K562 (cell line): ENCODE measurements at regions not wholly inside any gene's neighbourhood (a gene's known extent, or its start where the extent isn't known, plus 50 kb on each side); places are given as distances from the start of the nearest gene placed in this dataset.

Source experiments
- ATAC-seq: fragments of 200-7000 bp; cut with Tn5 transposase; 3 replicates; pipeline ENCODE4 v1.9.1; 2020; ENCODE audit warnings: moderate library complexity
- BruUV-seq: library from RNA; stranded (reverse); fragments of 400-500 nt; replicated peaks from 2 replicates; lab custom pipeline; 2021; lab: Mats Ljungman, UMichigan
- CTCF ChIA-PET: fragments of 300-600 bp; formaldehyde crosslinking; extraction: SDS; loops from one replicate; lab custom pipeline; 2021; ENCODE audit warnings: low intra/inter-chr PET ratio; lab: Yijun Ruan, JAX
- POLR2A ChIA-PET: fragments of 300-600, 350-650 bp; sonication (Branson Sonifier 250); formaldehyde crosslinking; extraction: SDS; loops from one replicate; lab custom pipeline; 2021; ENCODE audit warnings: antibody characterized with exemption, inconsistent platforms; lab: Yijun Ruan, JAX
- DNase-seq, 4 experiments: peaks; one replicate each; pipeline versions ENCODE4 v3.0.0 to v3.0.0-alpha.2; 2011 to 2018; ENCODE audit warnings: low spot score in 3 of 4, mixed read lengths in 3 of 4; ENCODE audit errors: extremely low read depth in 1 of 4
- FAIRE-seq: peaks from 2 replicates; lab custom pipeline; 2011; peaks lifted over from hg19 to GRCh38; lab: Jason Lieb, UNC
- H2AFZ ChIP-seq: 2 replicates; pipeline ENCODE4 v1.6.0; 2011; ENCODE audit warnings: low read depth, low read length, control low read depth, inconsistent platforms
- H3K27ac ChIP-seq: fragments of 200-600 bp; 3 replicates; pipeline ENCODE4 v1.8.0; 2011; ENCODE audit warnings: low read depth, mild to moderate bottlenecking, control low read depth, inconsistent platforms, low read length, moderate library complexity, mixed read lengths; ENCODE audit errors: extremely low read depth
- H3K27me3 ChIP-seq, 2 experiments: fragments of 300-600 bp in 1 of 2; 2 replicates in 1 of 2; 3 replicates in 1 of 2; pipeline versions ENCODE4 v1.6.0 to v1.8.0; 2011; ENCODE audit warnings: inconsistent platforms in 2 of 2, low read length in 2 of 2, mild to moderate bottlenecking in 1 of 2, mixed read lengths in 1 of 2, moderate library complexity in 1 of 2; ENCODE audit not compliant: control insufficient read depth in 2 of 2, insufficient read depth in 2 of 2
- H3K36me3 ChIP-seq: fragments of 300-600 bp; 3 replicates; pipeline ENCODE4 v1.8.0; 2011; ENCODE audit warnings: mild to moderate bottlenecking, low read length, inconsistent platforms; ENCODE audit not compliant: control insufficient read depth, insufficient read depth
- H3K4me1 ChIP-seq, 2 experiments: fragments of 200-600 bp in 1 of 2; replicated peaks in 1 of 2; 2 replicates in 1 of 2; 3 replicates in 1 of 2; pipeline versions ENCODE4 v1.5.1 to v1.8.0; 2011; ENCODE audit warnings: inconsistent platforms in 2 of 2, low read length in 2 of 2, mild to moderate bottlenecking in 1 of 2, mixed read lengths in 1 of 2, moderate library complexity in 1 of 2; ENCODE audit not compliant: control insufficient read depth in 2 of 2, insufficient read depth in 2 of 2
- H3K4me2 ChIP-seq: 2 replicates; pipeline ENCODE4 v1.6.1; 2011; ENCODE audit warnings: low read length, control low read depth, inconsistent platforms, mixed read lengths; ENCODE audit not compliant: insufficient read depth
- H3K4me3 ChIP-seq: fragments of 200-600 bp; sonication (generic), shearing (Covaris generic); 2 replicates; pipeline ENCODE4 v1.5.1; 2016; ENCODE audit warnings: control low read depth, inconsistent platforms
- H3K79me2 ChIP-seq: fragments of 200-600 bp; 3 replicates; pipeline ENCODE4 v1.8.0; 2011; ENCODE audit warnings: low read length, inconsistent platforms; ENCODE audit not compliant: control insufficient read depth, insufficient read depth
- H3K9ac ChIP-seq, 2 experiments: 2 replicates each; pipeline versions ENCODE4 v1.6.0 to v1.6.1; 2011; ENCODE audit warnings: low read depth in 2 of 2, low read length in 2 of 2, control low read depth in 1 of 2, inconsistent platforms in 1 of 2, mild to moderate bottlenecking in 1 of 2, mixed read lengths in 1 of 2; ENCODE audit not compliant: insufficient read depth in 1 of 2
- H3K9me1 ChIP-seq: one replicate; pipeline ENCODE4 v1.6.0; 2011; ENCODE audit warnings: inconsistent platforms, mild to moderate bottlenecking, low read length, moderate library complexity; ENCODE audit not compliant: control insufficient read depth, insufficient read depth
- H3K9me3 ChIP-seq: replicated peaks from 2 replicates; pipeline ENCODE4 v1.5.1; 2011; ENCODE audit warnings: low read depth, low read length, inconsistent platforms; ENCODE audit not compliant: control insufficient read depth, insufficient read depth
- H4K20me1 ChIP-seq: replicated peaks from 2 replicates; pipeline ENCODE4 v1.6.1; 2011; ENCODE audit warnings: low read length, inconsistent platforms, mixed read lengths; ENCODE audit not compliant: control insufficient read depth, insufficient read depth
- BRCA1 ChIP-seq, 2 experiments: fragments of 450-650 bp in 1 of 2; sonication (generic) in 1 of 2; formaldehyde crosslinking in 1 of 2; IDR thresholded peaks; 2 replicates each; pipeline versions ENCODE4 v1.5.0 to v1.6.1; 2017 to 2020; ENCODE audit warnings: mild to moderate bottlenecking in 1 of 2, missing genetic modification reagents in 1 of 2
- CBX3 ChIP-seq, 2 experiments: IDR thresholded peaks; 1 replicate in 1 of 2; 2 replicates in 1 of 2; pipeline ENCODE4 v1.6.1; 2012; ENCODE audit warnings: inconsistent platforms in 2 of 2, low read length in 2 of 2, borderline replicate concordance in 1 of 2, control low read depth in 1 of 2
- CHD1 ChIP-seq: fragments of 200-600 bp; sonication (generic); IDR thresholded peaks from one replicate; pipeline ENCODE4 v1.6.1; 2012; ENCODE audit warnings: mild to moderate bottlenecking, moderate library complexity, low read length, inconsistent platforms
- HMG20B ChIP-seq: fragments of 250-450 bp; sonication (Bioruptor Pico); IDR thresholded peaks from 2 replicates; pipeline ENCODE4 v1.5.0; 2021; ENCODE audit warnings: mild to moderate bottlenecking
- NFIX ChIP-seq: fragments of 250-450 bp; sonication (Bioruptor Pico); IDR thresholded peaks from 2 replicates; pipeline ENCODE4 v1.4.0; 2020; ENCODE audit warnings: low read depth, mild to moderate bottlenecking, moderate library complexity
- NR1H2 ChIP-seq: sonication (generic); formaldehyde crosslinking; IDR thresholded peaks from 2 replicates; pipeline ENCODE4 v1.4.0; 2020; ENCODE audit warnings: mild to moderate bottlenecking, missing genetic modification reagents
- SNIP1 ChIP-seq: fragments of 450-650 bp; IDR thresholded peaks from 2 replicates; pipeline ENCODE4 v1.7.1; 2017; ENCODE audit warnings: low read depth, mild to moderate bottlenecking
- SP2 ChIP-seq: IDR thresholded peaks from 2 replicates; pipeline ENCODE4 v1.6.1; 2011; ENCODE audit warnings: mild to moderate bottlenecking, low read depth, low read length, moderate library complexity; ENCODE audit not compliant: poor library complexity, severe bottlenecking; ENCODE audit errors: extremely low read depth
- TCFL5 ChIP-seq: fragments of 250-450 bp; sonication (Bioruptor Pico); conservative IDR thresholded peaks from 2 replicates; pipeline ENCODE4 v1.6.1; 2021; ENCODE audit warnings: mild to moderate bottlenecking, moderate library complexity, matching md5 sums
- ZEB2 ChIP-seq: fragments of 450-650 bp; IDR thresholded peaks from 2 replicates; pipeline ENCODE4 v1.6.1; 2016
- ZFX ChIP-seq: sonication (generic); formaldehyde crosslinking; IDR thresholded peaks from 2 replicates; pipeline ENCODE4 v1.8.0; 2022; ENCODE audit warnings: mild to moderate bottlenecking, missing genetic modification reagents, moderate library complexity
- ZNF584 ChIP-seq: fragments of 200-800 bp; sonication (Bioruptor generic); IDR thresholded peaks from 2 replicates; pipeline ENCODE4 v1.6.1; 2016; ENCODE audit warnings: low read depth, mild to moderate bottlenecking, missing genetic modification characterization, missing compliant biosample characterization
- ZNF830 ChIP-seq: fragments of 250-450 bp; sonication (Bioruptor Pico); IDR thresholded peaks from 2 replicates; pipeline ENCODE4 v1.5.0; 2021; ENCODE audit warnings: mild to moderate bottlenecking
- WGBS: fragments of 100-300 bp; shearing (Covaris generic); methylation state at CpG from one replicate; pipeline ENCODE4 v1.1.6; 2016; ENCODE audit warnings: low coverage, mixed read lengths; ENCODE audit not compliant: insufficient coverage; ENCODE audit errors: missing lambda C conversion rate; 5-methylcytosine and 5-hydroxymethylcytosine counted together
- in situ Hi-C: fragments of 300-500 bp; cut with MboI; formaldehyde crosslinking; loops from 4 replicates; pipeline ENCODE4 v1.15.0; 2018; ENCODE audit warnings: inconsistent platforms, mixed read lengths
- intact Hi-C: fragments of 100-400 bp; cut with micrococcal nuclease; formaldehyde crosslinking; loops from 2 replicates; pipeline ENCODE4 v1.14.2; 2022
- TF ChIP-seq, protein P1 (sequence below): IDR thresholded peaks from 3 replicates; pipeline ENCODE4 v1.6.1; 2011; ENCODE audit warnings: borderline replicate concordance, mild to moderate bottlenecking, moderate library complexity; ENCODE audit not compliant: insufficient read length; ENCODE audit errors: extremely low read depth
- TF ChIP-seq, protein P2 (sequence below): fragments of 450-650 bp; IDR thresholded peaks from 2 replicates; pipeline ENCODE4 v1.6.1; 2016; ENCODE audit warnings: antibody characterized with exemption

DNA sequence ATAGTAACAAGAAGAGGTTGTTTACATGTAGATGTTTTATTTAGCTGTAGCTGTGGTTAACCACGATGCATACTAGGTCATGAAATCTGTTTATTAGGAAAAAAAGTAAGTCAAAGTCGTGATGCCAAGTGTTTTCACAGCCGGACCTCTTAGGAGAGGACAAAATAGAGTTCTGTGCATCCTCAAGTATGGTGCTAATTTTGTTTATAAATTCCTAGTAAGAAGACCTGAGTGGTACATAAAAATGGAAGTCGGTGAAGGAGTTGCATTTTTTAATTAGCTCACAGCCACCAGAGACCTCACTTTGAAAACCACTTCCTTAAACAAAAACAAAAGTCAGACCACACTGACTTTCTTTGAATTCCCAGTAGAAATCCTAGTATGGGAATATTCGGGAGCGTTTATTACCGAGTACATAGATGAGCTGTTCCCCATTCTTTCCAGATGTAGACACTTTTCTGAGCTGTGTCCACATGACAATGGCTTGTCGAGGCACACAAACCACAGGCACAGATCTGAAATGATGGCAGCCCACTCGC lies 143.6 kb upstream of the UBE2E1 start:
- Histone ChIP-seq H3K4me1 (no peaks in the 10 kb centered on the region), H4K20me1 (no peaks in the 10 kb centered on the region), H3K9me1 (no peaks in the 10 kb centered on the region), H3K27me3 (peaks cover 0 to 4% of the 10 kb centered on the region in 2 experiments; a peak in 2 of 5 replicates), H3K4me3 (no peak overlapping the region), H3K9me3 (no peaks in the 10 kb centered on the region), H3K9ac (no peak overlapping the region), H3K36me3 (no peaks in the 10 kb centered on the region), H3K4me2 (no peak overlapping the region), H2AFZ (no peak overlapping the region), H3K27ac (no peak overlapping the region), H3K79me2 (no peaks in the 10 kb centered on the region)
- no peak for DNase-seq
- ChIA-PET POLR2A (interaction anchor here (1.4 to 1.5 kb wide), 2 partner anchors 24 to 59 kb away, joined by 4 read pairs; no protein-coding TSS in a partner anchor), CTCF (no interaction called here)
- FAIRE-seq, result no peak
- no TSS peak for BruUV-seq
- TF ChIP-seq BRCA1 (IDR thresholded peaks at IDR 0.05) (no peak), BRCA1 (CRISPR knock-in tag; IDR thresholded peaks at IDR 0.05) (no peak), CBX3 (IDR thresholded peaks at IDR 0.05; ENCODE audit: borderline replicate concordance in 1 of 2, low read length in 2 of 2) (no peak), ZNF830 (CRISPR knock-in tag) (no peak), ZEB2 (no peak), SNIP1 (no peak), NR1H2 (CRISPR knock-in tag) (no peak), TCFL5 (CRISPR knock-in tag) (no peak), CHD1 (no peak), HMG20B (CRISPR knock-in tag) (no peak), ZNF584 (CRISPR knock-in tag) (no peak), ZFX (CRISPR knock-in tag) (no peak), NFIX (no peak), SP2 (no peak)
- TF ChIP-seq, protein P1, sequence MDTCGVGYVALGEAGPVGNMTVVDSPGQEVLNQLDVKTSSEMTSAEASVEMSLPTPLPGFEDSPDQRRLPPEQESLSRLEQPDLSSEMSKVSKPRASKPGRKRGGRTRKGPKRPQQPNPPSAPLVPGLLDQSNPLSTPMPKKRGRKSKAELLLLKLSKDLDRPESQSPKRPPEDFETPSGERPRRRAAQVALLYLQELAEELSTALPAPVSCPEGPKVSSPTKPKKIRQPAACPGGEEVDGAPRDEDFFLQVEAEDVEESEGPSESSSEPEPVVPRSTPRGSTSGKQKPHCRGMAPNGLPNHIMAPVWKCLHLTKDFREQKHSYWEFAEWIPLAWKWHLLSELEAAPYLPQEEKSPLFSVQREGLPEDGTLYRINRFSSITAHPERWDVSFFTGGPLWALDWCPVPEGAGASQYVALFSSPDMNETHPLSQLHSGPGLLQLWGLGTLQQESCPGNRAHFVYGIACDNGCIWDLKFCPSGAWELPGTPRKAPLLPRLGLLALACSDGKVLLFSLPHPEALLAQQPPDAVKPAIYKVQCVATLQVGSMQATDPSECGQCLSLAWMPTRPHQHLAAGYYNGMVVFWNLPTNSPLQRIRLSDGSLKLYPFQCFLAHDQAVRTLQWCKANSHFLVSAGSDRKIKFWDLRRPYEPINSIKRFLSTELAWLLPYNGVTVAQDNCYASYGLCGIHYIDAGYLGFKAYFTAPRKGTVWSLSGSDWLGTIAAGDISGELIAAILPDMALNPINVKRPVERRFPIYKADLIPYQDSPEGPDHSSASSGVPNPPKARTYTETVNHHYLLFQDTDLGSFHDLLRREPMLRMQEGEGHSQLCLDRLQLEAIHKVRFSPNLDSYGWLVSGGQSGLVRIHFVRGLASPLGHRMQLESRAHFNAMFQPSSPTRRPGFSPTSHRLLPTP, result no peak
- TF ChIP-seq, protein P2, sequence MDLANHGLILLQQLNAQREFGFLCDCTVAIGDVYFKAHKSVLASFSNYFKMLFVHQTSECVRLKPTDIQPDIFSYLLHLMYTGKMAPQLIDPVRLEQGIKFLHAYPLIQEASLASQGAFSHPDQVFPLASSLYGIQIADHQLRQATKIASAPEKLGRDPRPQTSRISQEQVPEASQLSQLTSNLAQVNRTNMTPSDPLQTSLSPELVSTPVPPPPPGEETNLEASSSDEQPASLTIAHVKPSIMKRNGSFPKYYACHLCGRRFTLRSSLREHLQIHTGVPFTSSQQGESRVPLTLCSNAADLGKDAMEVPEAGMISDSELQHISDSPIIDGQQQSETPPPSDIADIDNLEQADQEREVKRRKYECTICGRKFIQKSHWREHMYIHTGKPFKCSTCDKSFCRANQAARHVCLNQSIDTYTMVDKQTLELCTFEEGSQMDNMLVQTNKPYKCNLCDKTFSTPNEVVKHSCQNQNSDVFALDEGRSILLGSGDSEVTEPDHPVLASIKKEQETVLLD, result no peak
- intact Hi-C loops (no loop called here), in situ Hi-C loops (no loop called here)
- WGBS, result 1% methylated on average over 9 of the region's 9 CpGs
- no peak for ATAC-seq
